Left colon (tissue), 2 donors: ENCODE measurements at regions not wholly inside any gene's neighbourhood (a gene's known extent, or its start where the extent isn't known, plus 50 kb on each side); places are given as distances from the start of the nearest gene placed in this dataset.
A peak's percentile ranks its signal among the peaks of the same experiment; 100 is the strongest.
"Not testable (repeated sequence)": the region's sequence is repeated elsewhere in the genome, so short reads cannot be mapped to it uniquely, and the experiment has no call there.

Experiments
- ATAC-seq: fragments of 200-7000 bp; cut with Tn5 transposase; one replicate; pipeline ENCODE4 v1.9.1; 2020; ENCODE audit warnings: mild to moderate bottlenecking, moderate library complexity
- DNase-seq, 2 donors: peaks; one replicate each; pipeline ENCODE4 v3.0.0-alpha.2; 2020
- intact Hi-C, 2 donors: fragments of 100-400 bp; cut with DNase I in 1 of 2; cut with micrococcal nuclease in 1 of 2; formaldehyde crosslinking; loops; one replicate each; pipeline versions ENCODE4 v1.11.2 to v1.14.0; 2022; cut with DNase I, micrococcal nuclease
- donor health status: DM: no; HTN: no; CAD: no.
- donor health status: DM: yes; HTN: yes; CAD: no.

DNA sequence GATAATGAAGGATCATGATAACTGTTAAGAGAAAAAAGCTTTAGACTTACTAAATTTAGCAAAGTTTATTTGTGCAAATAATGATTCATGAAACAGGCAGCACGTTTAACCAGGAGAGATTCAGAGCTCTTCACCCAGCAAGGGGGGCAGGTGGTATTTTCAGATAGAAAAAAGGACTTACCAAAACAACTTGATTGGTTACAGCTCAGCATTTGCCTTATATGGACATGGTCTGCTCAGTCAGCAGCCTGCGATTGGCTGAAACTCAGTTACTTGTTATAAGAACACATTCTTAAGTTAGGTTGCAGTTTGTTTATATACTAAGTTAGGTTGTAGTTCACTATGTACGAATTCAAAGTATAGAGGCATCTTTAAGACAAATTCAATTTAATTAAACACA, 165.6 kb downstream of the DUSP10 start:
- ATAC-seq (no peak), DNase-seq (no peak)
- intact Hi-C loops, result no loop called here

DNA sequence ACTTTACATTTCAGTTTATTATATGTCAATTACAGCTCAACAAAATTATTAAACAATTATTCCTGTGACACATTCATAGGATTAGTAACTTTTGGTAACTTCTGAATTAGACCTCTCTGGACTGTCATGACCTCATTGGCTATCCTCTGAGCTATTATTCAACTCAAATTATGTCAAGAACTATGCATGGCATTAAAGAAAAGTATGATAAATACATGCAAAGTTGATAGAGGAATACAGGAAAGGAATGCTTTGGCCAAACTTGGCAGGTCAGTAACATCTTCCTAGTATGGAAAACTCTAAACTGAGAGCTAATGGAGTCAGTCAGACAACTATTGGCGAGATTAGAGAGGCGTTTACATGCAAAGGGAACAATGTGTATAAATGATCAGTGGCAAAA, 158.4 kb downstream of the DUSP10 start:
- ATAC-seq (no peak), DNase-seq (no peak)
- intact Hi-C loops, result no loop called here

DNA sequence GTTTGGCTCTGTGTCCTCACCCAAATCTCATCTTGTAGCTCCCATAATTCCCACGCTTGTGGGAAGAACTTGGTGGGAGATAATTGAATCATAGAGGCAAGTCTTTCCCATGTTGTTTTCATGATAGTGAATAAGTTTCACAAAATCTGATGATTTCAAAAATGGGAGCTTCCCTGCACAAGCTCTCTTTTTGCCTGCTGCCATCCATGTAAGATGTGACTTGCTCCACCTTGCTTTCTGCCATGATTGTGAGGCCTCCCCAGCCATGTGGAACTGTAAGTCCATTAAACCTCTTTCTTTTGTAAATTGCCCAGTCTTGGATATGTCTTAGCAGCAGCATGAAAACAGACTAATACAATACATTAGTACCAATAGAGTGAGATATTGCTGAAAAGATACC, 154.9 kb downstream of the DUSP10 start:
- intact Hi-C loops, ATAC-seq, DNase-seq: not testable (repeated sequence)

DNA sequence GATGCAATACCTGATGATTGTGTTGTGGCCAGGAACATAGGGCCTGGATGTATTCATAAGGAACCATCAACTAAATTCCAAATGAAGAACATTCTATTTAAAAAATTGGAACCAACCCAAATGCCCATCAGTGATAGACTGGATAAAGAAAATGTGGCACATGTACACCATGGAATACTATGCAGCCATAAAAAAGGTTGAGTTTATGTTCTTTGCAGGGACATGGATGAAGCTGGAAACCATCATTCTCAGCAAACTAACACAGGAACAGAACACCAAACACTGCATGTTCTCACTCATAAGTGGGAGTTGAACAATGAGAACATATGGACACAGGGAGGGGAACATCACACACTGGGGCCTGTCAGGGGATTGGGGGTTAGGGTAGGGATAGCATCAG, 150.6 kb downstream of the DUSP10 start:
- intact Hi-C loops, ATAC-seq, DNase-seq: not testable (repeated sequence)

DNA sequence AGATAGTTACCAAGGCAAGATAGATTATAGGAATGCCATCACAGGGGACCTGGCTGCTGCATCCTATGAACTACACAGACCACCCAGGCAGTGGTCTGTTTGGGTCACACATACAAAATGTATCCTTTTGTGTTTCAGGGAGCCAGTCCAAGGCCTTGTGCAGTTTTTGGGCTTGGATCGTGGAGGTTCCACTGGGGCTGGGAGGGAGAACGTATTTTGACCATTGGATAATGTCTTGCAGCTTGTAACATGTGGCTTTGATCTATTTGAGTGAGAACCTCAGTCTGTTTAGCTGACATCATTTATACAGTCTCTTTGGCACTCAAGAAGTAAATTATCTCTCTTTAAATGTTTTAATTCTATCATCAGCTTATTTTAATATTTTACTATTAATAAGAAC, 147.3 kb downstream of the DUSP10 start:
- ATAC-seq (no peak), DNase-seq (no peak)
- intact Hi-C loops, result no loop called here

DNA sequence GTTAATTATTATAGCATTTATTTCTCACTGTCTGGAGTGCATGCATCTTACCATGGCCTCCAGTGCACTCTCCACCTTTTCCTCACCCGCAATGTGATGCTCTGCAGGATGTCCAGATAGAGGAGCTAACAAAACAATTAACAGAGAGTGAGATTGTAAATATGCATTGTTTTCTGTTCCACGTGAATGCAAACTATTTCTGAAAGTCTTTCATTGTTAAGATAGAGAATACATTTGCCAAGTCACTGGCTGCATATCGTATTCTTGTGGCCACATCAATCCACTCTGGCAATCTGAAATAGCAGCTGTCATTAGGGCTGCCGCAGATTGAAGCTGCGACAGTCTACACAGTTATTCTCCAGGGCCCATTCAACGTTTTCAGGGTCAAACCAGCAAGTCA, 143.8 kb downstream of the DUSP10 start:
- no peak for DNase-seq
- no peak for ATAC-seq
- intact Hi-C loops, result no loop called here

DNA sequence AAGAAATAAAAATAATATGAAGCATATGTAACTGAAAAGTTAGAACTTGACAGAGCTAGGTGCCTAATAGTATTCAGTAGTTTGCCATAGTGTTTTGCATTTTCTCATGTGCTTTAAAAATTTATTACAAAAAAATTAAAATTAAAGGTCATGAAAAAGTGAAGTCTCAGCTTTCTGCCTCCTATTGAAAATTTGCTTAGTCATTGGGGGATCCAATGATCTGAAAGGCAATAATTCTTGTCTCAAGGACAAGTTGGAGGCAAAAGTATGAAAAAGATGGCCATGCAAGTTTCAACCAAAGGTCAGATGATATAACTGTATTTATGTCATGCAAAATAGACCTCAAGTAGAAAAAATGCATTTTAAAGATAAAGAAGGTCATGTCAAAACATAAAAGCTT, 140.7 kb downstream of the DUSP10 start:
- no peak for ATAC-seq

DNA sequence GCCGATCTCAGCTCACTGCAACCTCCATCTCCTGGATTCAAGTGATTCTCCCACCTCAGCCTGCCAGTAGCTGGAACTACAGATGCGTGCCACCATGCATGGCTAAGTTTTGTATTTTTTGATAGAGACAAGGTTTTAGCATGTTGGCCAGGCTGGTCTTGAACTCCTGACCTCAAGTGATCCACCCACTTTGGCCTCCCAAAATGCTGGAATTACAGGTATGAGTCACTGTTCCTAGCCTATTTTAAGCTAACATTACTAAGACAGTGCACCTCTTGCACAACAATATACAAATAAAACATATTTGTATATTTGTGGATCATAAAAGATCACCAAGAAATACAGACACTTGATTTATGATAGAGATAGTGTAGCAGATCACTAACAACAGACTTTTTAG, 139.1 kb downstream of the DUSP10 start:
- no peak for ATAC-seq
- no peak for DNase-seq
- intact Hi-C loops, result no loop called here

More for the DNA sequence above, 140.7 kb downstream of the DUSP10 start:
- intact Hi-C loops, result no loop called here
- no peak for DNase-seq

DNA sequence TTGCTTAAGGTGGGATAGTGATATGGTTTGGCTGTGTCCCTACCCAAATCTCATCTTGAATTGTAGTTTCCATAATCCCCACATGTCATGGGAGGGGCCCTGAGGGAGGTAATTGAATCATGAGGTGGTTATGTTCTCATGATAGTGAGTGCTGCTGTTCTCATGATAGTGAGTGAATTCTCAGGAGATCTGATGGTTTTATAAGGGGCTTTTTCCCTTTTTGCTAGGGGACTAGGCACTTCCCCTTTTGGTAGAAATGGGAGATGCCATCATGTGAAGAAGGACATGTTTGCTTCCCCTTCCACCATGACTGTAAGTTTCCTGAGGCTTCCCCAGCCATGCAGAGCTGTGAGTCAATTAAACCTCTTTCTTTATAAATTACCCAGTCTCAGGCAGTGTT, 137.5 kb downstream of the DUSP10 start:
- DNase-seq, ATAC-seq, intact Hi-C loops: not testable (repeated sequence)

DNA sequence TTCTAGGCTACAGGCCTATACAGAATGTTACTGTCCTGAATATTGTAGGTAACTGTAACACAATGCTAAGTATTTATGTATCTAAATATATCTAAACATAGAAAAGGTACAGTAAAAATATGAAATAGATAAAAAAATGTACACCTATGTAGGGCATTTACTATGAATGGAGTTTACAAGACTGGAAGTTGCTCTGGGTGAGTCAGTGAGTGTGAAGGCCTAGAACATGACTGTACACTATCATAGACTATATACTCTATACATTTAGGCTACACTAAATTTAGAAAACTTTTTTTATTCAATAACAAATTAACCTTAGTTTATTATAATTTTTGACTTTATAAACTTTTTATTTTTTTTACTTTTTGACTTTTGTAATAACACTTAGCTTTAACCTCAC, 136.9 kb downstream of the DUSP10 start:
- ATAC-seq (no peak), DNase-seq (no peak)
- intact Hi-C loops, result no loop called here

DNA sequence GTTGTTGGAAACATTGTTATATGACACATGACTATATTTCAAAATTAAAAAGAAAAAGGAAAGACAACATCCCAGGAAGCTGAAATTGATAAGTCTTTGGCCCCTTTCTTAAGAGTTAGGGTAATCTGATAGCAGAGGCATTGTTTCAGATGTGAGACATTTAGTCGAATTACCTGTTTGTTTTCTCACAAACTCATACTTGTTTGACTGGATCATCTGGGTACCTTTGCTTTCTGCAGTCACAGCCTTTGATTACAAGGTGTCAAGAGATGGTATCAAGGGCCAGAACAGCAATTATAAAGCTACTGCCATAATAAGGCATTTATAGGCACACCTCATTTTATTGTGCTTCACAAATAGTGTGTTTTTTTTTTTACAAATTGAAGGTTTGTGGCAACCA, 136.3 kb downstream of the DUSP10 start:
- no peak for DNase-seq
- intact Hi-C loops, result no loop called here
- no peak for ATAC-seq

DNA sequence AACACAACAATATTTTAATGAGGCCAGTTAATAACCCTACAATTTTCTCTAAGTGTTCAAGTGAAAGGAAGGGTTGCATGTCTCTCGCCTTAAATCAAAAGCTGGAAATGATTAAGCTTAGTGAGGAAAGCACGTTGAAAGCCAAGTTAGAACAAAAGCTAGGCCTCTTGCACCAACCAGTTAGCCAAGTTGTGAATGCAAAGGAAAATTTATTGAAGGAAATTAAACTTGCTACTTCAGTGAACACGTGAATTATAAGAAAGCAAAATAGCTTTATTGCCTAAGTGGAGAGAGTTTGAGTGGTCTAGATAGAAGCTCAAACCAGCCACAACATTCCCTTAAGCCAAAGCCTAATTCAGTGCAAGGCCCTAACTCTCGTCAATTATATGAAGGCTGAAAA, 135.6 kb downstream of the DUSP10 start:
- ATAC-seq, result no peak
- DNase-seq, result no peak
- intact Hi-C loops, result no loop called here

DNA sequence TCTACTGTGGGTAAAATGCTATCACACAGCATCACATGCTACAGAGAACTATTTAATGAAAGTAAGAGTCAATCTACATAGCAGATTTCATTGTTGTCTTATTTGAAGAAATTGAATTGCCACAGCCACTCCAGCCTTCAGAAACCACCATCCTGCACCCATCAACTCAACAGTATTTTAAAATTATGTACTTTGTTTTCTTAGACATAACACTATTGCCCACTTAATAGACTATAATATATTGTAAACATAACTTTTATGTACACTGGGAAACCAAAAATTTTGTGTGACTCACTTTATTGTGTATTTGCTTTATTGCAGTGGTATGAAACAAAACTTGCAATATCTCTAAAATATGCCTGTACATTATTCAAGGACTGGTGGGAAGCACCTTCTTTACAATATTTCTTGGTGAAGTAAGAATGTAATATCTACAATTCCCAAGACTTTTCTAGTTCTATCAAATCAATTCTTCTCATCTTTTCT, 133.0 kb downstream of the DUSP10 start:
- intact Hi-C loops, result no loop called here
- ATAC-seq, result no peak
- DNase-seq, result no peak

DNA sequence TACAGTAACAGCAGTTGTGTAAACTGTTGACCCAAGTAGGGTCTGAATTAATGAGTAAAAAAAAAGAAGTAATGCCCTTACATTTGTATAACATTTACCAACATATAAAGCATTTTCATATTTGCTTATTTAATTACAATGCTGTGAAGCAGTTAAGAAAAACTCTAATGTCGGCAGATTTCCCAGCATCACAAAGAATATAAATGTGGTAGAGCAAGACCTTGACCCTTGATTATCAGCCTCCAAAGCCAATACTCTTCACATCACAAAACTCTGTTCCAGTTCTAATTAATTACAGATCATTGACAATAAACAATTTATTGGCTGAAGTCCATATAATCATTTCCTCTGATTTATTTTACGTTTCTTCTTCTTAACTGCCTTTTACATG, 130.2 kb downstream of the DUSP10 start:
- no peak for DNase-seq
- intact Hi-C loops, result no loop called here
- ATAC-seq, result no peak

DNA sequence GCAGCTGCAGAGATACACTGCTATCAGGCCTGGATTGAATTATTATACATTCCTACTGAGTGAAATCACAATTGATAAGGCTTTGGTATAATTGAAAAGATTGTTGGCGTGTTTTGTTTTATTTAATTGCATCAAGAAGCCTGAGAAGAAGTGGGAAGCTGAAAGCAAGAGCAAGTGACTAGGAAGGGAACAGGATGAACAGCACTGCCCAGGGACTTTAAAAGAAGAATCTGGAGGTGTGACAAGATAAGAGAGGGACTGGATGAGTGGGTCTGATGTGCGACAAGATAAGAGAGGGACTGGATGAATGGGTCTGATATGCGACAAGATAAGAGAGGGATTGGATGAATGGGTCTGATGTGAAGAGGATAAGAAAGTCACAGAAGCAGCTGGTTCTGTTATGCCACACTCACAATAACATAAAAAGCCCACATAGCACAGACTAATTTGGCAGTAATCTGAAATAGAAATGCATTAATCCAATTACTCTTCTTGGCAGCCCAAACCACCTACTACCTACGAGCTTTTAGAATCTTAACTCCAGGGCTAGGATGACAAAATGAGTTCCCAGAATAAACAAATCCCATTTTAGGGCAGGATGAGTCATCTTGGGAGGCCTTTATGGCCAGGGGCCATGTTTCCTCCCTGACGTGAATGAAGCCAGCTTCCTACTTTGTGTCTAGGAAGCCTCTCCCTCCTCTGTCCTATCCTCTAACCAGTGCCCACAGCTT, 129.7 kb downstream of the DUSP10 start:
- DNase-seq (peak; percentile 23 to 34), ATAC-seq (no peak)
- intact Hi-C loops, result no loop called here

DNA sequence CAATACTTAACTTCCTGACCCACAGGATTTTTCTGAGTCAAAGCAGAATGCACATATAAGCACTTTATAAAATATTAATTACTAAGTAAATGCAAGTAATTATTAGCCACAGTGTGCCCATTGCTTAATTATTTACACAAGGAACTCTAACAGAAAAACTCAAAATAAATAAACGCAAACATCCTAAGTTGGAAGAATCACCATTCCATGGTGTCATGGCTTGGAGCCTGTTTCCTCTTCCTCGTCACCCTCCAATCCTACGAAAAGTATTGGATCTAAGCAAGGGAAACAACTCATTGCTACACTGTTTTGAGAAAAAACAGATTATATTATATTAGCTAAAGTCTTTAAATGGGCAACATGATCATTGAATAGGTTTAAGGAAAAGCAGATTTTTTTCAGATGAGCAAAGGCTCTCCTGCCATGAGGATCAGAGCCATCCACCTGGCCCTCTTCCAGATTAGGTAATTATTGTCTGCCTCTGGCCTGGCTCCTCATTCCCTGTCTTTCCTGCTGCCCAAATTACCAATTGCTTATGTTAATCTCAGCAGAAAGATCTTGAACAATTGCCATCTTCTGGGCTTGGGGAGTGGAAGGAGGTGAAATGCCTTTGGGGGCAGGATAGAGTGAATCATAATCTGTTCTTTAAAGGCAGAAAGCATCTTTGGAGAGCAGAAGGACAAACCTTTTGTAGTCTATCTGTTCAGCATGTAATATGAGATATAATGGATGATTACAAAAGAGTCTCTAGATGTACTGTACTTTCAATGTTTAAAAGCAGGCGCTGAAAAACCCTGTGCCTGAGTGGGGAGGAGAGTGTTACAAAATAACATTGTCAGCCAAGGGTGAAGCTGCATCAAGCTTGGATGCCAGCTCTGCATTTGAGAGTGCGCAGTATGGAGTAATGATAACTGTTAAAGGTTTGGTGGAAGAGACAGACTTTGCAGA, 121.2 kb downstream of the DUSP10 start:
- ATAC-seq (no peak), DNase-seq (no peak)
- intact Hi-C loops, result no loop called here

DNA sequence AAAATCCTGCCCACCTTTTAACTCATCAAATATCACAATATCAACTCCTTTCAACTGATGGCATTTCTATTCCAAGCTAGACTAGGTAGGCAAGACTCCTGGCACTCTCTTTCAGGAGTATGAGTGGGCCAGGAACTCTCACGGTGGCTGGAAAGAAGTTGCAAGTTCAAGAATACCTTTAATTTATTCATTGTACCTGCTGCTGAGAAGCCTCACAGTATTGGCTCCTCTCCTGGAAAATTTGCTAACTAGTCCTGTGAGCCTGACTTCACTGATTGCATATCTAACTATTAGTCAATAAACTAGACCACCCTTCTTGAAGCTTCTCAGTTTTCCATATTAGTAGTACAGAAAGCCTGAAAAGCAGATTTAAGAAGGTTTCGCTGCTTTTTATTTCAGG, 120.2 kb downstream of the DUSP10 start:
- intact Hi-C loops, result no loop called here
- no peak for ATAC-seq
- DNase-seq, result no peak

DNA sequence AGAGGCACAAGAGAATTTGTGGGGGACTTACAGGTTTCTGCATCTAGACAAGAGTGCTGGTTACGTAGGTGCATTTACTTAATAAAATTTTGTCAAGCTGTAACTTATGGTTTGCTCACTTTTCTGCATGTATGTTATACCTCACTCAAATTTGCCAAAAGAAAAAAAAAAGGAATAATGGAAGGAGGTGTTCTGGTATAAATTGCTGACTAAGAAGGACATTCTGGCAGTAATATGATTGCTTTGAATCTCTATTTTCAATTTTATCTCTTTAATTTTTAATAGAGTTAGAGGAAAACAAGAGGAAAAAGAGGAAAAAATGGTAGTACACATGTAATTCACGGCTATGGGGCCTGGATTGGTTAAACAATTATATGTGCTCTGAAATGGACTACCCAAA, 119.5 kb downstream of the DUSP10 start:
- DNase-seq (no peak), ATAC-seq (no peak)
- intact Hi-C loops, result no loop called here

DNA sequence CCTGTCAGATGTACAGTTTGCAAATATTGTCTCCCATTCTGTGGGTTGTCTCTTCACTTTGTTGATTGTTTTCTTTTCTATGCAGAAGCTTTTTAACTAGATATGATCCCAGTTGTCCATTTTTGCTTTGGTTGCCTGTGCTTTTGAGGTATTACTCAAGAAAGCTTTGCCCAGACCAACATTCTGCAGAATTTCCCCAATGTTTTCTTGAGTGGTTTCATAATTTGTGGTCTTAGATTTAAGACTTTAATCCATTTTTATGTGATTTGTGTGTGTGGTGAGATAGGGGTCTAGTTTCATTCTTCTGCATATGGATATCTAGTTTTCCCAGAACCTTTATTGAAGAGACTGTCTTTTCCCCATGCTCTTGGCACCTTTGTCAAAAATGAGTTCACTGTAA, 116.9 kb downstream of the DUSP10 start:
- ATAC-seq, result no peak
- intact Hi-C loops, result no loop called here
- DNase-seq, result no peak

DNA sequence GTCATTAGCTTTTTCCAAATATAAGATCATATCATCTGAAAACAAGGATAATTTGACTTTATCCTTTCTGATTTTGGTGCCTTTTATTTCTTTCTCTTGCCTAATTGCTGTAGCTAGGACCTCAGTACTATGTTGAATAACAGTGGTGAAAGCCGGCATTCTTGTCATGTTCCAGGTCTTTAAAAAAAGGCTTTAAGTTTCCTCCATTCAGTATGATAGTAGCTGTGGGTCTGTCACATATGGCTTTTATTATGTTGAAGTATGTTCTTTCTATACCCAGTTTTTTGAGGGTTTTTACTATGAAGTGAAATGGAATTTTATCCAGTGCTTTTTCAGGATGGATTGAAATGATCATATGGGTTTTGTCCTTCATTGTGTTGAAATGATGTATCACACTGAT, 115.8 kb downstream of the DUSP10 start:
- ATAC-seq (no peak), DNase-seq (no peak)
- intact Hi-C loops, result no loop called here
